IPS-18a (cell line): ENCODE measurements at regions not wholly inside any gene's neighbourhood (a gene's known extent, or its start where the extent isn't known, plus 50 kb on each side); places are given as distances from the start of the nearest gene placed in this dataset.

Source experiments
- H3K27ac ChIP-seq: one replicate; pipeline ENCODE4 v1.5.1; 2013; ENCODE audit warnings: low read length
- H3K27me3 ChIP-seq: one replicate; pipeline ENCODE4 v1.6.1; 2013; ENCODE audit warnings: mild to moderate bottlenecking, low read length; ENCODE audit not compliant: control insufficient read depth, insufficient read depth
- H3K36me3 ChIP-seq: one replicate; pipeline ENCODE4 v1.6.1; 2013; ENCODE audit warnings: low read depth, low read length; ENCODE audit not compliant: control insufficient read depth
- H3K4me1 ChIP-seq: one replicate; pipeline ENCODE4 v1.6.1; 2013; ENCODE audit warnings: low read depth, low read length; ENCODE audit not compliant: control insufficient read depth
- H3K4me3 ChIP-seq: one replicate; pipeline ENCODE4 v1.5.1; 2013; ENCODE audit warnings: low read length
- H3K9ac ChIP-seq: one replicate; pipeline ENCODE4 v1.6.1; 2013; ENCODE audit warnings: mild to moderate bottlenecking, low read length, moderate library complexity
- H3K9me3 ChIP-seq: one replicate; pipeline ENCODE4 v1.6.1; 2013; ENCODE audit warnings: low read depth, low read length; ENCODE audit not compliant: control insufficient read depth

DNA sequence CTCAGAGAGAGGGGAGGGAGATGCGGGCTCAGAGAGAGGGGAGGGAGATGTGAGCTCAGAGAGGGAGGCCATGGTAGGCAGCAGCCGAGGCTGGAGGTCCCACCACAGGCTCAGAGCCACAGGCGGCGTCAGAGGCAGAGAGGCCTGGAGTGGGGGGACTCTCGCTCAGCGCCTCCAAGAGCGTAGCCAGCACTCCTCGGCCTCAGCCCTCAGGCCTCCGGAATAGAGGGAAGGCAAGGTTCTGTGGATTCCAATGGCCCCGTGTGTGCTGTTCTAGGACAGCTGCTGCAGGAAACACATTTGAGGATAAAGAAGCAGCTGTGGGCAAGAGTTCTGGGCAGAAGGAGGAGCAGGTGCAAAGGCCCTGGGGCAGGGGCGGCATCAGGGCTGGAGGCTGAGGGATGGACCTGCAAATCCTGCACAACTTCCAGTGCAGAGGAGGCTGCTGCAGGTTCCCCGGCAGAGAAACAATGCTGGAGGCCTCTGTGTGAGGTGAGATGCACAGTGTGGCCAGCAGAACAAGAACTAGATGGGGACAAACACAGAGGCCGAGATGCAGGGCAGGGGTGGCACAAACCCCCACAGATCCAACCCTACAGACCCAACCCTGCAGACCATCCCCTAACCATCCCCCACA is 59.1 kb upstream of the GALNT9 start:
- H3K27ac ChIP-seq = no peak overlapping the region
- peaks cover 87% of the 10 kb centered on the region for H3K27me3 ChIP-seq
- no peak overlapping the region for H3K4me3 ChIP-seq
- no peaks in the 10 kb centered on the region for H3K9me3 ChIP-seq
- H3K9ac ChIP-seq = no peak overlapping the region
- no peaks in the 10 kb centered on the region for H3K4me1 ChIP-seq
- no peaks in the 10 kb centered on the region for H3K36me3 ChIP-seq

DNA sequence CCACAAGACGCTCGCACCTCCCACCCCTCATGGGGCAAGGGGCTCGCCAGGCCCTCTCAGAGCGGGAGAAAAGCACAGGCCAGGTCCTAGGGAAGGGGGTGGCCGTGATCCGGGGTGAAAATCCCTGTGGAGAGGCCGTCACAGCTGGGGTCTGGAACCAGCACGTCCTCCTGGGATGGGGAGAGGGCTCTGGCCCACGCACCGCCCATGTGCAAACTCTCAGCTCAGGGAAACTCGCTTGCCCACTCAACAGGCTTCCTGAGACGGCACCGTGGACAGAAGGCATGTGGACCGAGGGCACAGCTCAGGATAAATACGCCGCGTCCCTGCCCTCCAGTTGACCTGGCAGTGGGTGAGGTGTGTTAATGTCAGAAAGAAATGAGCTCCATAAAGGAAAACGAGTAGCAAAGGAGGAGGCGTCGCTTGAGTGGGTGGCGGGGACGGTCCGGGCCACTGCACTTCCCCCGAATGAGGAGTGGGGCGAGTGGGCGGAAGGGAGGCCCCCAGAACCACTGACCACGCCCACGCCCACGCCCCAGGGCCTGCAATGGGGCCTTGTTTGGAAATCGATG is 57.6 kb upstream of the GALNT9 start:
- H3K9ac ChIP-seq = no peak overlapping the region
- H3K9me3 ChIP-seq = no peaks in the 10 kb centered on the region
- peaks cover 91% of the 10 kb centered on the region for H3K27me3 ChIP-seq
- no peak overlapping the region for H3K27ac ChIP-seq
- H3K4me1 ChIP-seq = no peaks in the 10 kb centered on the region
- no peak overlapping the region for H3K4me3 ChIP-seq
- H3K36me3 ChIP-seq = no peaks in the 10 kb centered on the region

DNA sequence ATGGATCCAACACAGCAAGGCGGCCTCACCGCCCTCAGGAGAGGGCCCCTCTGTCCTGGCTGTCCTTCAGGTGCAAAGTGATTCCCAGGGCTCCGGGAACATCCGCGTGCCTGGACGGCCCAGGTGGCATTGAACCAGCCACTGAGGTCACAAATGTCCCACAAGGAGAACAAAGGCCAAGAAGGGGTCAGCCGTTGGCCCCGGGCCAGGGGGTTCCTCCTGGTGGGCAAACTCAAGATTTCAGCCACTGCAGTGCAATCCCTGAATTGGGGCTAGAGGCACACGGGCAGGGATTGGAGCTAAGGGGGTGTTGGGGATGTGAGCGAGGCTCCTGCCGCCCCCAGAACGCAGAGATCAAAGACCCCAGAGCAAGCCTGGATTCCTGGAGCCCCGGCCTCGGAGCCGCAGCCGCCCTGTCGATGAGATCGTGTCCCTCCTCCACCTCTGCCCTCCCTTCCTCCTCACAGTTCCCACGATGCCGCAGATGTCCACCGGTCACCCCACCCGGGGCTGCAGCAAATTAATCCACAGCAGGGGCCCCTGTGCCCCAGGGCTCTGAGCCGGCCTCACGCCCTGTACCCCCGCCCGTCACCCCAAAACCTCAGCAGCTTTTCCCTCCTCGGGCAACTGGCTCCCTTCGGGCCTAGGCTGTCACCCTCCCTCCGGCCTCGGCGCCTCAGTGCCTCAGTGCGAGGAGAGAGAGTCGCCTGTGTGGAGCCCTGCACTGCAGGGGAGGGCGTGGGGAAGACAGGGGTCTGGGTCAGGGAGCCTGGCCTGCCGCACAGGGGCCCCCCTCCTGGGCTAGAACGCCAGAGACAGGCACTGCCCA is 56.7 kb upstream of the GALNT9 start:
- Histone ChIP-seq H3K9ac (no peak overlapping the region), H3K36me3 (no peaks in the 10 kb centered on the region), H3K27ac (no peak overlapping the region), H3K9me3 (no peaks in the 10 kb centered on the region), H3K4me1 (no peaks in the 10 kb centered on the region), H3K27me3 (peaks cover 94% of the 10 kb centered on the region), H3K4me3 (no peak overlapping the region)

DNA sequence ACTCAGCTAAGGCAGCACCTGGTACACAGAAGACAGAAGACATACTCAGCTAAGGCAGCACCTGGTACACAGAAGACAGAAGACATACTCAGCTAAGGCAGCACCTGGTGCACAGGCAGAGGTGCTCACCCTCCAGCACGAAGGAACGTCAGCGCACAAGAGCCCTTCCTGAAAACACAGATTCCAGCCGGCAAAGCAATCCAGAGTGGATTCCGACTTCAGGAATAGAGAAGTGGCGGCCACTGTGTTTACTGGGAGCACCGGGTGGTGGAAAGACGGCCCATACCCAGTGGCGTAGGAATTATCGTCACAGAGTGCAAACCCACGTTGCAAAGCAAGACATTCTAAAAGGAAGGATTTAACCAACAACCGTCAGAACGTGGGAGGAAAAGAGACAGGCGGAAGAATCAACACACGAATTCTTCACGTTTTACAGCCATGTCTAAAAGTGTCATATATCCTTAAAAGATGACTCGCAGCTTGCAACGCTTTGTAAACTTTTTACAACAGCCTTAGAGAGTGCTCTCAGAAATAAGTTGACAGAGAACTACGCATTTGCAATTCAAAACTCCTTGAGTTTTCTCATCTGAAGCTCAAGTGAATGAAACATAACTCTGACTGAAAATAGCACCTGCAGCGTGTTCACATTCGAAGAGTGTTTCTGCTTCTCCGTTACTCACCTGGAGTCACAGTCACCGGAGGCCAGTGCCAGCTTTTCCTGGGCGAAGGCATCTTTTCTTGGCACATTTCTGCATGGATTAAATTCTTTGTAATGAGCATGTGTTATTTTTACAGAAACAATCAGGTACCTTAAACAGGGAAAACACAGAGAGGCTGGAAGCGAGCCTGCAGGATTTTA is 55.8 kb upstream of the GALNT9 start:
- Histone ChIP-seq H3K9me3 (no peaks in the 10 kb centered on the region), H3K27me3 (peaks cover 94% of the 10 kb centered on the region), H3K36me3 (no peaks in the 10 kb centered on the region), H3K27ac (no peak overlapping the region), H3K9ac (no peak overlapping the region), H3K4me1 (no peaks in the 10 kb centered on the region), H3K4me3 (no peak overlapping the region)

DNA sequence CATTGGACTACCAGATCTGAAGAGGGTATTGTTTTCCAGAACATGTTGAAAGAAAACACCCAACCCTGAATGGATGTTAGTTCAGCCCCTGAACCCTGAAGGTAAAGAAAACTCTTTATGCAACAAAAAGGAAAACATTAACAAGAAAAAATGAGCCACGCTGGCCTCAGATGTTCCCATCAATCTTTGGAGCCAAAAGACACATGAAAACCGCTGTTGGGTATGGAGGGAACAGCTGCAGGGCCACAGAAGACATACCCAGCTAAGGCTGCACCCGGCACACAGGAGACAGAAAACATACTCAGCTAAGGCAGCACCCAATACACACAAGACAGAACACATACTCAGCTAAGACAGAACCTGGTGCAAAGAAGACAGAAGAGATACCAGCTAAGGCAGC is 51.3 kb upstream of the GALNT9 start:
- H3K36me3 ChIP-seq = no peaks in the 10 kb centered on the region
- H3K9ac ChIP-seq = no peak overlapping the region
- no peaks in the 10 kb centered on the region for H3K9me3 ChIP-seq
- no peak overlapping the region for H3K27ac ChIP-seq
- H3K4me1 ChIP-seq = peaks cover 3% of the 10 kb centered on the region
- peaks cover 92% of the 10 kb centered on the region for H3K27me3 ChIP-seq
- no peak overlapping the region for H3K4me3 ChIP-seq

DNA sequence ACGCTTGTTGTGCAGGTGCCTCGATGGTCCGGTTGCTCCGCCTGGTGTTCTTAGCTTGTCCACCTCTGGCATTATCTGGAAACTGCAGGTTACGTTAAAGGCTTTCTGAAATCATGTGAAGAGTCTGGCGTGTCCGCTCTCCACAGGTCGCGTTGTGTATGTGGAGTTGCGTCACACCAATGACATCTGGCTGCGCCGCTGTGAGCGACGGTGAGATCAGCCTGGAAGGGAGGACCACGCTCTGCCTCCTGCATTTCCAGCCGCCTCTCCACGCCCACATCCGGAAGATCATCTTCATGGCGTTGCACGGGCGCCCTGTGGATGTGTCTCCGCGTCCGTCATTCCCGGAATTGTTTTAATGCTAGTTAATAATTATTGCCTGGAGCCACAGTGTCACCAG is 50.6 kb upstream of the GALNT9 start:
- Histone ChIP-seq H3K4me3 (no peak overlapping the region), H3K27me3 (peaks cover 92% of the 10 kb centered on the region), H3K27ac (no peak overlapping the region), H3K9me3 (no peaks in the 10 kb centered on the region), H3K36me3 (no peaks in the 10 kb centered on the region), H3K4me1 (peaks cover 3% of the 10 kb centered on the region), H3K9ac (no peak overlapping the region)

DNA sequence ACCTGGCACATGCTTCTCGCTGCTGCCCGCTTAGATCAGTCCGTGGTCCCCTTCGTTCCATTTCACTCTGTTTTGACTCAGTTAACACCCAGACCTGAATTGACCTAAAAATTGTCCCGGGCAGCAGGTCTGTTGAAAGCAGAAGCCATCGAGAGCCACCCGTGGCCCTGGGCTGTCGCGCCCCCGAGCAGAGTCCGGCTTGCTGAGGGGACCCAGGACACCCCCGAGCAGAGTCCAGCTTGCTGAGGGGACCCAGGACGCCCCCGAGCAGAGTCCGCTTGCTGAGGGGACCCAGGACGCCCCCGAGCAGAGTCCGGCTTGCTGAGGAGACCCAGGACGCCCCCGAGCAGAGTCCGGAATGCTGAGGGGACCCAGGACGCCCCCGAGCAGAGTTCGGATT is 50.2 kb upstream of the GALNT9 start:
- Histone ChIP-seq H3K9ac (no peak overlapping the region), H3K27ac (no peak overlapping the region), H3K9me3 (no peaks in the 10 kb centered on the region), H3K36me3 (no peaks in the 10 kb centered on the region), H3K4me3 (no peak overlapping the region), H3K27me3 (peaks cover 92% of the 10 kb centered on the region), H3K4me1 (peaks cover 3% of the 10 kb centered on the region)
